NT2/D1 (cell line): ENCODE measurements at regions not wholly inside any gene's neighbourhood (a gene's known extent, or its start where the extent isn't known, plus 50 kb on each side); places are given as distances from the start of the nearest gene placed in this dataset.

ENCODE experiments used
- SUZ12 ChIP-seq: IDR thresholded peaks from 2 replicates; pipeline ENCODE4 v1.6.1; 2011; ENCODE audit not compliant: insufficient read length, insufficient read depth; ENCODE audit errors: extremely low read depth
- YY1 ChIP-seq: IDR thresholded peaks from 2 replicates; pipeline ENCODE4 v1.6.1; 2011; ENCODE audit not compliant: insufficient read length, insufficient read depth

- TF ChIP-seq YY1 (no peak), SUZ12 (no peak)
Measured at GRCh38 chr4:26017531-26017930, 103.5 kb downstream of the SMIM20 start.
